Esophagus muscularis mucosa (tissue), 3 donors: ENCODE measurements at regions not wholly inside any gene's neighbourhood (a gene's known extent, or its start where the extent isn't known, plus 50 kb on each side); places are given as distances from the start of the nearest gene placed in this dataset.

Experiments
- CTCF ChIP-seq, 3 experiments: fragments of 200-600 bp in 2 of 3; fragments of 450-650 bp in 1 of 3; sonication (generic) in 2 of 3; IDR thresholded peaks; one replicate each; pipeline ENCODE4 v1.5.1; 2017 to 2019; ENCODE audit warnings: antibody characterized with exemption in 3 of 3, mild to moderate bottlenecking in 2 of 3, moderate library complexity in 1 of 3
- POLR2A ChIP-seq: fragments of 450-650 bp; IDR thresholded peaks from one replicate; pipeline ENCODE4 v1.6.1; 2017; ENCODE audit warnings: antibody characterized with exemption, moderate library complexity, mild to moderate bottlenecking, low read depth

GRCh38 chr16:55271945-55272513, 52.0 kb upstream of the IRX6 start:
- TF ChIP-seq CTCF (IDR thresholded peaks at IDR 0.05): no peak
- no peak for TF ChIP-seq POLR2A
